GM19328 (cell line): ENCODE measurements at regions not wholly inside any gene's neighbourhood (a gene's known extent, or its start where the extent isn't known, plus 50 kb on each side); places are given as distances from the start of the nearest gene placed in this dataset.
A peak's percentile ranks its signal among the peaks of the same experiment; 100 is the strongest.

Experiments used
- ATAC-seq: cut with Tn5 transposase; IDR thresholded peaks from one replicate; pipeline ENCODE4 v1.9.1; 2021; ENCODE audit warnings: mild to moderate bottlenecking, moderate library complexity; ENCODE audit not compliant: unreplicated experiment

GRCh38 chr6:121965739-121966138 is 433.7 kb upstream of the HSF2 start:
- ATAC-seq, result no peak

DNA sequence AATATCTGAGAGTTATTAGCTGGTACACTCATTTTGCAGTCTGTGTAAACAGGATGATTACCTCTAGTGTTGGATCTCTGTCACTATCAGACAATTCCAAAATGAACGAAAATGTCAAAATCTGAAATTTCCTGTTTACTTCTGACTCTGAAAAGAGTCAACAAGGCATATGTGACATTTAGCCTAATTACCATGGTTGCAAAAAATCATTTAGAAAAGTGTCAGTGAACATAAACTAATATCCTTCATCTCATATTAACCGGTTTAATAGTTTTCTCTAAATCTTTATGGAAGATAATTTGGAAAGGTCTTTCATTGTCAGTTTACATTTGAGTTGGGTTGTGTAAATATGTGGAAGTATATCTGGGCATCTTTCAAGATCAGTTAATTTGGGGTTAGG is 431.8 kb upstream of the HSF2 start:
- no peak for ATAC-seq

DNA sequence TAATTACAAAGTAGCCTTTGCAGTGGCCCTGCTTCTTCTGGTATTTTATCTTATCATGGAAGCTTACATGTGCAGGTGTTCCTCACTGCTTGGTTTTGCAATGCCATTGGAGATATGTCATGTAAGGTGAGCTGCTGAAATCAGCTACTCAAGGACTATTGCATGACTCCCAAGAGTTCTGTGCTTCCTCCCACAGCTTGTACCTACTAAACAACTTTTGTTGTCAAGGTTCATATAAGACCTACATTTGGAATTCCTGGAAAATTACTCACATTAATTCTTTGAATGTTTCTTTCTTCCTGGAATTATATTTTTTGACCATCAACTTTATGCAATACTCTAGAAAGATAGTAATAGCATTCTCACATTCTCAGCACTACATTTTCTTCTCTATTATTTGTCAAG is 427.5 kb upstream of the HSF2 start:
- ATAC-seq, result no peak

- ATAC-seq, result no peak
Measured at GRCh38 chr6:121984956-121985355, 414.5 kb upstream of the HSF2 start.

GRCh38 chr6:121993362-121993761 is 406.1 kb upstream of the HSF2 start:
- ATAC-seq, result no peak

- no peak for ATAC-seq
Measured at GRCh38 chr6:121994919-121995318, 404.5 kb upstream of the HSF2 start.

DNA sequence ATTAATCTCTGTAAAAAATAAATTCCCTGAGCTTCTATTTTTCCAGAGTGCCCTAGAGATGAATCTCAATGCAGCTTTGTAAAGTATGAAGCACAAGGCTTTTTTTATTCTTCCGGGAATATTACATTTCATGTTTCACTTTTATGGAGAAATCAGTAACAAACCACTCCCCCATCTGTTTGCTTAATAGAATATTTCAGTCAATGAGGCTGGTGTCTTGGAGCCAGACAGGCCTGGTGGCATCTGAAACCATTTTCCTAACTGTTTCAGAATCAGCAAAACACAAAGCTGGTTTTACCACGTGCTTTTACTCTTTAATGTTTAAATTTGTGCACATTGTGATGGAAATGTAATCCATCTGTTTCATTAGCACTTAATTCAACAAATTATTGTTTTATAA is 400.8 kb upstream of the HSF2 start:
- no peak for ATAC-seq

- no peak for ATAC-seq
Measured at GRCh38 chr6:121999456-122000065, 399.9 kb upstream of the HSF2 start.

GRCh38 chr6:122005661-122006060 is 393.8 kb upstream of the HSF2 start:
- no peak for ATAC-seq

GRCh38 chr6:122007339-122007738 is 392.1 kb upstream of the HSF2 start:
- ATAC-seq, result no peak

GRCh38 chr6:122008101-122008999 is 391.1 kb upstream of the HSF2 start:
- no peak for ATAC-seq

DNA sequence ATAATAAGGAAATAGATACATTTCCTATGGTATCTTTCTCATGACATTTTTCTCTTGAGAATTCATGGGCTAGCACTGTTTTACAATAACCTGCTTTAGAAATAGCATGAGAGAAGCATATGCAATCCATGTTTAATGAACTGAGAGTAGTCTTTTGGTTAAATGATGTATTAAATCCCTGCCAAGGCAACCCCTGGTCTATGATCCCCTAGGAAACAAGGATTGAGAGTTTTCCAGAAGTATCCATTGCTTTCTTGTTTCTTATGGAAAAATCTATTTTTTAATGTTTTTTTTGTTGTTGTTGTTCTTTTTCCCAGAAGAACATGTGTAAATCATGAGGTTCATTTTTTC is 390.5 kb upstream of the HSF2 start:
- ATAC-seq, result no peak

GRCh38 chr6:122012578-122012977 is 386.9 kb upstream of the HSF2 start:
- ATAC-seq, result no peak

DNA sequence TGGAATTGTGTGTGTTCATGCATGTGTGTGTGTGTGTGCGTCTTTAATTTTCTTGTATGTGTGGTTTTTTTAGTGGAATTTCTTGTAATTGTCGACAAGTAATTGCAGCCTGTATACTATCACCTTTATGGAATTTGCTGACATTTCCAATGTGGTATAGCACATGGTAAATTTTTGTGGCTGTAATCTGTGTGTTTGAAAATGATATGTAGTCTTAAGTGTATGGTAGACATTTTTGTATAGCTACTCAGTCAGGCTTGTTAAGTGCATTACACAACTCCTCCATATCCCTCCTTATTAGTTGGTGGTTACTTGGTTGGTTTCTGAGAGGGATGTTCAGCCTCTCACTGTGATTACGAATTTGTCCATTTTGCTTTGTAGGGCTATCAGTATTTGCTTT is 384.5 kb upstream of the HSF2 start:
- ATAC-seq, result no peak

DNA sequence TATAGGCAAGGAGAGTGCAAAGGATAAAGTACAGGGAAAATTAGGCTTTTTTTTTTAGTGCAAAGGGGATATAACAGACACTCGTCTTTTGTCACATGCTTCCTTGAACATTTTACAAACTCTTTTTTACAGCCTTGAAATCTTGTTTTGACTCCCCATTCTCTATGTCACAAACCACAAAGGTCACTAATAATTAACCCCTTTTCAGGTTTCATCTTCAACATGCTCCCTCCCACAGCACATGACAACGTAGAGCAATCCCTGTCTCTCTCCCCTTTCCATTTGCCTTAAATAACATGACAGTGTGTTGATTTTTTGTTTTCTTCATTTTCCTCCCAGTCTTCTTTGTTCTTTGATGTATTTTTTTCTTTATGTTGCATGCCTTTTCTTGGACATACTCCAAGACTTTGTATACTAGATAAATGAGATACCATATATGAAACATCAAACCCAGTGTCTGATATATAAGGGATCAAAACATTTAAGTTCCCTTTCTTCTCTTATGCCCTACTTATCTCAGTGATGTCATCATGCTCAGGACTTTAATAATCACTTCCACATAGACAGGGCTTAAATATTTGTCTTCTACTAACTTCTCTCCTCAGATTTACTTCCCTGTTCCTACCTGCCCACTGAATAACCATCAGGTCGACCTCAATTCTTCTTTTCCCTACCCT is 378.7 kb upstream of the HSF2 start:
- ATAC-seq, result peak; percentile 79

DNA sequence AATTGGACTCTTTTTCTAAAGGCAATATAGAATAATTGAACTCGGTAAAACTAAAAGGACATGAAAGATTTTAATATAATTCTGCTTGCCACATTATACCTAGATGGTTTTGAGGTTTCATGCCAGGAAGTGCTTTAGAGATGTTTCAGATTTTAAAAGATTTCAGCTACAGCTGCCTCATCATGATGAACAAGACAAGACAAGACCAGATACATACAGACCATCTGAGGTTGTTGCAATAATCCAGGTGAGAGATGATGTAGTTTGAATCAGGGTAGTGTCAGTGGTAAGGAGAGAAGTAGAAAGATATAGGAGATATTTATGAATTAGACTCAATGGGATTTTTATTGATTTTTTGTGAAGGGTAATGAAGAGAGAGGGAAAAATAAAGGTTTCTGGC is 374.3 kb upstream of the HSF2 start:
- no peak for ATAC-seq

GRCh38 chr6:122026582-122027369 is 372.7 kb upstream of the HSF2 start:
- no peak for ATAC-seq

DNA sequence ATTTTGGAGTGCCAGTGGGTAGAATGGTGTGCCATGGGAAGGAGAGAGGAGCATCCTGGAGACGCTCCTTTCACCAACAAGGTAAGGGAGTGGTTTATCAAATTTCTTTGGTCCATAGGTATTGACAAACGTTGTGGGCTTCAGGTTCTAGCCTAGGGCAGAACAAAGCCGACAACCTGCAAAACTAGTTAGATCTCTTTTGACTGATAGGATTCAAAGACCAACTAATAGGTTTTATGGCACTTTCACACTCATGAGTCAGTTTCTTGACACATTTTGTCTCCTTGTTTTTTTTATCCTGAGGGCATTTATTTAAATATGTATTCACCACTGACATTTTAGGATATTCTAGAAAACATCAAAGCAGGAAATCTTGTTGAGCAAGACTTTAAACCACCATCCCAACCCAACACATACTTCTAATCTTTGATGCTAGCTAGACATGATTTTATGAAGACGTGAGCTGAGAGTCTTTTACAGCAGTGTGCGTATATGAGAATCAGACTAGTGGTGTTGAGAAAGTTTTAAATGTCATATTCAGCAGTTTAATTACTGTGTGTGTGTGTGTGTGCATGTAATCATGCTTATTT is 370.4 kb upstream of the HSF2 start:
- no peak for ATAC-seq

- ATAC-seq, result peak; percentile 95
Measured at GRCh38 chr6:122033564-122034181, 365.8 kb upstream of the HSF2 start.

DNA sequence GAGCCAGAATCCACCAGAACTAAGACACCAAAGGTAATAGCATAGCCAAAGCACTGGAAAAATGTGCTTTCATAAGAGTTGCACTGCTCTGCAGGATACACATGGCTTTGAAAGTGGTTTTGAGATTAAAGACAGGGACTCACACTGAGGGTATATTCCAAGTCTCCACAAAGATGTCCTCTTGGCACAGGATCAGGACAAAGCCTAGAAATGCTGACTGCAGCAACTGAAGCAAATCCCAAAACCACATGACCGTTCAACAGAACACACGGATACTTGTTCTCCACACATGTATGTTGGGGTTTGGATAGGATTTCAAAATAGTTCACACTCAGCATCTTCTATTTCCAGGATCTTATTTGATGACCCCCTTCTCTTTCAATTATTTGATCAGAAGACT is 364.3 kb upstream of the HSF2 start:
- ATAC-seq, result no peak
